ENCODE measurements at regions not wholly inside any gene's neighbourhood (a gene's known extent, or its start where the extent isn't known, plus 50 kb on each side); places are given as distances from the start of the nearest gene placed in this dataset.

- H3K79me2 ChIP-seq (ENCODE audit: insufficient read depth) = no peaks in the 10 kb centered on the region
- no peak overlapping the region for H3K4me2 ChIP-seq (ENCODE audit: unreplicated experiment)
- H3K27ac ChIP-seq = no peak overlapping the region
- H3F3A ChIP-seq (ENCODE audit: insufficient read depth) = peaks cover 40% of the 10 kb centered on the region
- no peaks in the 10 kb centered on the region for H4K20me1 ChIP-seq (ENCODE audit: insufficient read depth)
- TF ChIP-seq EZH2phosphoT487 (IDR thresholded peaks at IDR 0.05; ENCODE audit: insufficient read depth, low read depth) (no peak), EZH2 (IDR thresholded peaks at IDR 0.05; ENCODE audit: insufficient read depth, poor library complexity, severe bottlenecking) (no peak)
- H3K9me3 ChIP-seq (ENCODE audit: low read depth) = no peaks in the 10 kb centered on the region
- no peak for DNase-seq
- no peaks in the 10 kb centered on the region for H3K9me2 ChIP-seq (ENCODE audit: insufficient read depth)
- no peak overlapping the region for H2AFZ ChIP-seq
- 68 to 70% methylated on average over 5 of the region's 5 CpGs for WGBS, 2 experiments (ENCODE audit: low coverage in 1 of 2, low lambda C conversion rate in 2 of 2, missing lambda C conversion rate in 2 of 2)
- no peaks in the 10 kb centered on the region for H3K27me3 ChIP-seq (replicated peaks; ENCODE audit: insufficient read depth)
- no peak overlapping the region for H3K4me3 ChIP-seq
- no peak overlapping the region for H3K9ac ChIP-seq
- in situ Hi-C loops (cut with MboI) = no loop called here
- H3K4me1 ChIP-seq (ENCODE audit: insufficient read depth) = peaks cover 48% of the 10 kb centered on the region
- no peaks in the 10 kb centered on the region for H3K36me3 ChIP-seq (ENCODE audit: low read depth)
Observed at GRCh38 chr14:65234752-65235361, 132.5 kb upstream of the MAX start.

GRCh38 chr14:65237023-65237814 is 134.9 kb upstream of the MAX start:
- no peaks in the 10 kb centered on the region for H3K79me2 ChIP-seq (ENCODE audit: insufficient read depth)
- TF ChIP-seq EZH2 (IDR thresholded peaks at IDR 0.05; ENCODE audit: insufficient read depth, poor library complexity, severe bottlenecking) (no peak), EZH2phosphoT487 (IDR thresholded peaks at IDR 0.05; ENCODE audit: insufficient read depth, low read depth) (no peak)
- peak overlapping the region; percentile 38 for H3K9ac ChIP-seq
- peak overlapping the region; percentile 53 for H2AFZ ChIP-seq
- H3K27ac ChIP-seq = peak overlapping the region; percentile 80
- no peaks in the 10 kb centered on the region for H3K36me3 ChIP-seq (ENCODE audit: low read depth)
- no peaks in the 10 kb centered on the region for H3K9me2 ChIP-seq (ENCODE audit: insufficient read depth)
- peaks cover 34% of the 10 kb centered on the region for H3K4me1 ChIP-seq (ENCODE audit: insufficient read depth)
- peak overlapping the region; percentile 64 for H3K4me2 ChIP-seq (ENCODE audit: unreplicated experiment)
- no peaks in the 10 kb centered on the region for H4K20me1 ChIP-seq (ENCODE audit: insufficient read depth)
- WGBS, 2 experiments (ENCODE audit: low coverage in 1 of 2, low lambda C conversion rate in 2 of 2, missing lambda C conversion rate in 2 of 2) = 31 to 38% methylated on average over 5 of the region's 5 CpGs
- peaks cover 26% of the 10 kb centered on the region for H3F3A ChIP-seq (ENCODE audit: insufficient read depth)
- DNase-seq = peak; percentile 62
- no peaks in the 10 kb centered on the region for H3K27me3 ChIP-seq (replicated peaks; ENCODE audit: insufficient read depth)
- in situ Hi-C loops (cut with MboI) = no loop called here
- H3K4me3 ChIP-seq = no peak overlapping the region
- H3K9me3 ChIP-seq (ENCODE audit: low read depth) = no peaks in the 10 kb centered on the region

- 0 out of 2 replicates have a peak overlapping the region, but pooled peaks have one; percentile 53 for H2AFZ ChIP-seq
- peak overlapping the region; percentile 80 for H3K27ac ChIP-seq
- no peaks in the 10 kb centered on the region for H4K20me1 ChIP-seq (ENCODE audit: insufficient read depth)
- TF ChIP-seq EZH2 (IDR thresholded peaks at IDR 0.05; ENCODE audit: insufficient read depth, poor library complexity, severe bottlenecking) = no peak
- H3K9me3 ChIP-seq (ENCODE audit: low read depth) = no peaks in the 10 kb centered on the region
- H3K9ac ChIP-seq = peak overlapping the region; percentile 38
- 84% methylated on average over 6 of the region's 6 CpGs for WGBS, 2 experiments (ENCODE audit: low coverage in 1 of 2, low lambda C conversion rate in 2 of 2, missing lambda C conversion rate in 2 of 2)
- peak; percentile 27 for DNase-seq
- no peaks in the 10 kb centered on the region for H3K27me3 ChIP-seq (replicated peaks; ENCODE audit: insufficient read depth)
- H3F3A ChIP-seq (ENCODE audit: insufficient read depth) = peaks cover 29% of the 10 kb centered on the region
- no peaks in the 10 kb centered on the region for H3K79me2 ChIP-seq (ENCODE audit: insufficient read depth)
- peaks cover 34% of the 10 kb centered on the region for H3K4me1 ChIP-seq (ENCODE audit: insufficient read depth)
- H3K36me3 ChIP-seq (ENCODE audit: low read depth) = no peaks in the 10 kb centered on the region
- in situ Hi-C loops (cut with MboI) = no loop called here
- no peak overlapping the region for H3K4me3 ChIP-seq
- H3K4me2 ChIP-seq (ENCODE audit: unreplicated experiment) = peak overlapping the region; percentile 64
- no peaks in the 10 kb centered on the region for H3K9me2 ChIP-seq (ENCODE audit: insufficient read depth)
Observed at GRCh38 chr14:65237941-65238340, 135.6 kb upstream of the MAX start.

GRCh38 chr14:65238456-65238855 is 136.1 kb upstream of the MAX start:
- H3F3A ChIP-seq (ENCODE audit: insufficient read depth) = peaks cover 29% of the 10 kb centered on the region
- peak overlapping the region; percentile 64 for H3K4me2 ChIP-seq (ENCODE audit: unreplicated experiment)
- H3K9me2 ChIP-seq (ENCODE audit: insufficient read depth) = no peaks in the 10 kb centered on the region
- peak; percentile 84 for DNase-seq
- H3K4me3 ChIP-seq = no peak overlapping the region
- H4K20me1 ChIP-seq (ENCODE audit: insufficient read depth) = no peaks in the 10 kb centered on the region
- no peaks in the 10 kb centered on the region for H3K79me2 ChIP-seq (ENCODE audit: insufficient read depth)
- H3K27me3 ChIP-seq (replicated peaks; ENCODE audit: insufficient read depth) = no peaks in the 10 kb centered on the region
- H3K4me1 ChIP-seq (ENCODE audit: insufficient read depth) = peaks cover 35% of the 10 kb centered on the region
- 46 to 47% methylated on average over 5 to 6 of the region's 6 CpGs for WGBS, 2 experiments (ENCODE audit: low coverage in 1 of 2, low lambda C conversion rate in 2 of 2, missing lambda C conversion rate in 2 of 2)
- TF ChIP-seq EZH2phosphoT487 (IDR thresholded peaks at IDR 0.05; ENCODE audit: insufficient read depth, low read depth) = no peak
- TF ChIP-seq EZH2 (IDR thresholded peaks at IDR 0.05; ENCODE audit: insufficient read depth, poor library complexity, severe bottlenecking) = no peak
- no peak overlapping the region for H2AFZ ChIP-seq
- in situ Hi-C loops (cut with MboI) = no loop called here
- H3K36me3 ChIP-seq (ENCODE audit: low read depth) = no peaks in the 10 kb centered on the region
- no peaks in the 10 kb centered on the region for H3K9me3 ChIP-seq (ENCODE audit: low read depth)
- H3K9ac ChIP-seq = peak overlapping the region; percentile 38
- peak overlapping the region; percentile 80 for H3K27ac ChIP-seq
